Esophagus squamous epithelium (tissue), 4 donors: ENCODE measurements at regions not wholly inside any gene's neighbourhood (a gene's known extent, or its start where the extent isn't known, plus 50 kb on each side); places are given as distances from the start of the nearest gene placed in this dataset.

Experiments
- POLR2A ChIP-seq, 4 donors: fragments of 450-650 bp; IDR thresholded peaks; one replicate each; pipeline ENCODE4 v1.6.1; 2017; ENCODE audit warnings: antibody characterized with exemption in 4 of 4, mild to moderate bottlenecking in 4 of 4, moderate library complexity in 3 of 4
- TF ChIP-seq, protein P1 (sequence below), 6 experiments: fragments of 450-650 bp in 4 of 6; fragments of 200-600 bp in 2 of 6; sonication (generic) in 2 of 6; IDR thresholded peaks; one replicate each; pipeline ENCODE4 v1.5.1; 2016 to 2019; ENCODE audit warnings: antibody characterized with exemption in 6 of 6, mild to moderate bottlenecking in 4 of 6, moderate library complexity in 4 of 6

DNA sequence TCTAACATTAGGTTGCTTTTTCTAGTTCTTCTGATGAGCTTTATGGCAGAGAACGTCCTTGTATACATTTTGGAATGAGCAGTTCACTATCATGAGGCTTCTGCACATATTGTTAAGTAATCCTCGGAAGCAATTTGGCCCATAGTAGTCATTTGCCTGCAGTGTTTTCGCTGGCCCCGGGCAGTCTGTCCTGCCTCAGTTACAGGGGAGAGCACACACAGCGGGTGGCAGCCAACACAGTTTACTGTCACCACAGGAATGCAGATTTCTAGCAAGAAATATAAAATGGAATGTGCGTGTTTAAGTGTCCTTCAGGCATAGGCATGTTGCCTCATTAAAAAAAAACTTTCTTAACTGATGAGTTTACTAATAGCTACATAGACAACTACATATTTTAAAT is 71.5 kb upstream of the GJB6 start:
- TF ChIP-seq, protein P1, sequence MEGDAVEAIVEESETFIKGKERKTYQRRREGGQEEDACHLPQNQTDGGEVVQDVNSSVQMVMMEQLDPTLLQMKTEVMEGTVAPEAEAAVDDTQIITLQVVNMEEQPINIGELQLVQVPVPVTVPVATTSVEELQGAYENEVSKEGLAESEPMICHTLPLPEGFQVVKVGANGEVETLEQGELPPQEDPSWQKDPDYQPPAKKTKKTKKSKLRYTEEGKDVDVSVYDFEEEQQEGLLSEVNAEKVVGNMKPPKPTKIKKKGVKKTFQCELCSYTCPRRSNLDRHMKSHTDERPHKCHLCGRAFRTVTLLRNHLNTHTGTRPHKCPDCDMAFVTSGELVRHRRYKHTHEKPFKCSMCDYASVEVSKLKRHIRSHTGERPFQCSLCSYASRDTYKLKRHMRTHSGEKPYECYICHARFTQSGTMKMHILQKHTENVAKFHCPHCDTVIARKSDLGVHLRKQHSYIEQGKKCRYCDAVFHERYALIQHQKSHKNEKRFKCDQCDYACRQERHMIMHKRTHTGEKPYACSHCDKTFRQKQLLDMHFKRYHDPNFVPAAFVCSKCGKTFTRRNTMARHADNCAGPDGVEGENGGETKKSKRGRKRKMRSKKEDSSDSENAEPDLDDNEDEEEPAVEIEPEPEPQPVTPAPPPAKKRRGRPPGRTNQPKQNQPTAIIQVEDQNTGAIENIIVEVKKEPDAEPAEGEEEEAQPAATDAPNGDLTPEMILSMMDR (IDR thresholded peaks at IDR 0.05): no peak
- TF ChIP-seq POLR2A (IDR thresholded peaks at IDR 0.05): no peak
